Bone marrow (tissue), 2 donors: ENCODE measurements at regions not wholly inside any gene's neighbourhood (a gene's known extent, or its start where the extent isn't known, plus 50 kb on each side); places are given as distances from the start of the nearest gene placed in this dataset.
"Not testable (repeated sequence)": the region's sequence is repeated elsewhere in the genome, so short reads cannot be mapped to it uniquely, and the experiment has no call there.

ENCODE experiments used
- DNase-seq, 2 donors: peaks; one replicate each; lab custom pipeline; 2025; lab: John Stamatoyannopoulos, UW

DNA sequence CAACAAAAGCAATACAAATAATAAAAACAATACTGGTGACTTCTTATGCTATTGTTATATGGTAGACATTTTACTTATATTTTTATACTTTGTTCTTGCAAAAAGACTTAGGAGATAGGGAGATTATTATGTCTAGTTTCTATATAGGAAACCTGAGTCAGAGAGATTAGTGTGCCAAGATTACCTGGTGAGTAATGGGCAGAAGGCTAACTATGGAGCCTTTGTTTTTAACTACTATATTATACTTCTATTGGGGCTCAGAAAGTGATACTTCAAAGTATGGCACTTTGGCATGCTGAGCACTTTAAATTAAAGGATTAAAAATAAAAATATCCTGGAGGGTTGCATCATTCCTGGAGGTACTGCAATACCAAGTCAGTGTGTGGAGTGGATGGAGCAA lies 117.5 kb upstream of the CLINT1 start:
- DNase-seq = no peak

- no peak for DNase-seq
Observed at GRCh38 chr5:157972579-157972978, 113.6 kb upstream of the CLINT1 start.

DNA sequence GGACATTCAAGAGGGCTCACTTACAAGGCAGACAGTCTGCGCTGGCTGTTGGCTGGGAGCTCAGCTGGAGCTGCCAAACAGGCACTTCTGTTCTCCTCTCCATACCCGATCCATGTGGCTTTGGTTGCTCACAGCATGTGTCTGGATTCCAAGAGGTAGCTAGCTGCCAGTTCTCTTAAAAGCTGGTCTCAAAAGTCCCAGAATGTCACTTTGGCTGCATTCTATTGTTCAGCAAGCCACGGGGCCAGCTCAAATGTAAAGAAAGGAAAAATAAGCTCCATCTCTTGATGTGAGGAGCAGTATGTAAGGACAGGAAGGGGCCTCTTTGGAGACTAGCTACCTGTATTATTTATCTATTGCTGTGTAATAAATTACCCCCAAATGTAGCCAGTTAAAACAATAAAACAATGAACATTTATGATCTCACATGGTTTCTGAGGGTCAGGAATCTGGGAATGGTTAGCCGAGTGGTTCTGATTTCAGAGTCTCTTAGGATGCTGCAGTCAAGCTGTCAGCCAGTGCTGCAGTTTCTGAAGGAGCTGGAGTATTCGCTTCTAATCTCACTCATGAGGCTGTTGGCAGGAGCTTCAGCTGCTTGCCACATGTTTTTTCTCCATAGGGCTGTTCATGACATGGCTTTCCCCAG lies 112.7 kb upstream of the CLINT1 start:
- DNase-seq = no peak

- not testable (repeated sequence) for DNase-seq
Observed at GRCh38 chr5:157968570-157968969, 109.6 kb upstream of the CLINT1 start.

DNA sequence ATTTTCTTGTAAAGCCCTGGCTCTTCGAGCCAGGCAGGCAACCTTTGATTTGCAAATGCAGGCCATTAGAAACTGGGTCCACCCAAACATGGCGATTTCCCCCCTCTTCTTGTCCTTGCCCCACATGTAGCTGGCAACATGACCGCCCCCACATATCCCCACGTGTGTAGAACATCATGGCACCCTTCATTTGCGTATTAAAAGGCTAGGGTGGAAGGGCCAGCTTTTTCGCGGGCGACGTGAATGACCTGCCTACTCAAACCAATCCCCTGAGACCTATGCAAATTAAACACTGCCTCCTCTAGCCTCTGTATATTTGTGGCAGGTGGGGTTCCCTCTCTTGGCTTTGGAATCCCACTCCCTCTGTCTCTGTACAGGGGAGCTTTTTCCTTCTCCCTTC lies 107.0 kb upstream of the CLINT1 start:
- no peak for DNase-seq

DNA sequence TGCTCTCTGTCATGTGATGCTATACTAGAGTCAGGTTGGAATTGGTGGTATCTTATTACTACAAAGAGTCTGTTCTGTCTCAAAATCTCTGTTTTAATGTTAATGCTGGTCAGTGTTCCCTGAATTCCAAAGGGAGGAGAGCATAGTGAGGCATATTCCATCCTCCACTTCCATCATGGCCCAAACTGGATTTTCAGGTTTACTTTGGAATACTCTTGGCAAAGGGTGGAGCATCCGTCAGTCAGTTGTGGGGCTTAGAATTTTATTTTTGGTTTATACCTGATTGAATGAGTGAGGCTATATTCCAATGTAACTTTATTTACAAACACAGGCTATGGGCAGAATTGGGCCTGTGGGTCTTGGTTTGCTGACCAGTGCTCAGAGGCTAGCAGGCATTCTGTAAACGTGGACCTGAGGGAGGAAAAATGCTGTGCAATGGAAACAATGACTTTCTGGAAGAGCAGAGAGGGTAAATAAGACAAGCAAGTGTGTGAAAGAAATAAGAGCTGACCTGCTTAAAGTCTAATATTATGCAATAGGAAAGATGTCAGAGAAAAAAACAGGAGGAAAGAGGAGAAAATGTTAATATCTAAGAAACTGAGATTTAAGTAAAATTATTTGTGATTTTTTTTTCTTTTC lies 106.2 kb upstream of the CLINT1 start:
- DNase-seq = no peak

GRCh38 chr5:157963761-157964160 lies 104.8 kb upstream of the CLINT1 start:
- DNase-seq = no peak

DNA sequence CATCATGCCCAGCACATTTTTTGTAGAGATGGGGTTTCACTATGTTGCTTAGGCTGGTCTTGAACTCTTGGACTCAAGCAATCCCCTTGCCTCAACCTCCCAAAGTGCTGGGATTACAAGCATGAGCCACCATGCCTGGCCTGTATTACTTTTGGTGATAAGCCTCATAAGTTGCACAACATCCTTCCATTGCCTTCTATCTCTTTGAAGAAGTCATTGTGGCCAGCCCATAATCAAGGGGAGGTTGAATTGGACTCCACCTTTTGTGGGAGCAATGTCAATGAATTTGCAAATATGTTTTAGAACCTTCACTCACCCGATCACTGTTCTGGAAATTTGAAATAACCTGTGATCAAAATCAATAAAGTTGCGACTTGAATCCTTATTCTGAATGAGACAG lies 104.3 kb upstream of the CLINT1 start:
- DNase-seq = no peak

DNA sequence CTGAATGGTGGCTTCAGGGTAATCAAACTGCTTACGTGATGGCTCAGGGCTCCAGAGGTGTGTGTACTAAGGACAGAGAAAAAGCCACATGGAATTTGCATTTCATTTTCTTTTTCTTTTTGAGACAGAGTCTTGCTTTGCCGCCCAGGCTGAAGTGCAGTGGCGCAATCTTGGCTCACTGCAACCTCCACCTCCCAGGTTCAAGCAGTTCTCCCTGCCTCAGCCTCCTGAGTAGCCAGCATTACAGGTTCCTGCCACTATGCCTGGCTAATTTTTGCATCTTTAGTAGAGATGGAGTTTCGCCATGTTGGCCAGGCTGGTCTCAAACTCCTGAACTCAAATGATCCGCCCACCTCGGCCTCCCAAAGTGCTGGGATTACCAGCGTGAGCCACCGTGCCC lies 103.7 kb upstream of the CLINT1 start:
- not testable (repeated sequence) for DNase-seq

DNA sequence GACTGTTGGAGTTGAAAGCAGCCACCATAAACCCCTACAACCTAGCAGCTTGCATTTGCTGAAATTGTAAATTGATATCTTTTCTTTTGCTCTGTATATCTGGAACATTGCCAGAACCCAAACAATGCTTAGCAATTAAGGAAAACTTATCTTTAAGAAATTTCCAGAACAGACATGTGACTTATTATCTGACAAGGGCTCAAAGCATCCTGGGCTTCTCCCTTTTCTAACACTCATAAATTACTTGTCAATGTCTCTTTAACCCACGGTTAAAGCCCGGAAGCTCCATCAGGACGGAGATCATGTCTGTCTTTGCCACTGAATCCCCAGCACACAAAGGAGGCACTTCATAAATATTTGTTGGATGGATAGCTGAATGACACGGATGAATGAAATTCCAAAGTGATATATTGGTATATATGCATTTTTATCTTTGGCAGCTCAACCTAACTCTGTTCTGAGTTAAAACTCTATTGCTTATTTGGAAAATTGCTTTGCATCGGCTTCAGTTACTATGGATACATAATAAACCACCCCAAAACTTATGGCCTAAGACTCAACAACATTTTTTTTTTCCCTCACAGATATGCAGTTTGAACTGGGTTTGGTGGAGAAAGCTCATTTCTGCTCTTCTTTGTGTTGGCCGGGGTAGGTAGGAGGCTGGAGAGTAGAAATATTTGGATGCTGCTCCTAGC lies 103.1 kb upstream of the CLINT1 start:
- no peak for DNase-seq

DNA sequence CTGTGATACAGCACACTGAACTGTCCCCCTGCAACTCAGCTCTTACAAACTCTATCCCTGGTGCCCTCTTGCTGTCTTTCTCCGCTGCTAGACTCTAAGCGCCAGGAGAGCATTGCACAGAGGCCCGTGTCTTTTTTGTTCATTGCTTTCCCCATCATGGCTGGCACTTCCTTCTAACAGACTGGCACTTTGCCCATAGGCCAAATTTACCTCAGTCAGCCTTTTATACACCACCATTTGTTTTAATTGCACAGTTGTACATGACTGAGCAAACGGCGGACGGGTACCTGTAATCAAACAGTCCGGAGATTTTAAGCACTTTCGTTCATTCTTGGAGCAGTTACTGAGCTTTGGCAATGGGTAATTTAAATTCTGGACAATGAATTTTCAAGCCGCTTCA lies 102.2 kb upstream of the CLINT1 start:
- DNase-seq = no peak

- no peak for DNase-seq
Observed at GRCh38 chr5:157959370-157959769, 100.4 kb upstream of the CLINT1 start.

DNA sequence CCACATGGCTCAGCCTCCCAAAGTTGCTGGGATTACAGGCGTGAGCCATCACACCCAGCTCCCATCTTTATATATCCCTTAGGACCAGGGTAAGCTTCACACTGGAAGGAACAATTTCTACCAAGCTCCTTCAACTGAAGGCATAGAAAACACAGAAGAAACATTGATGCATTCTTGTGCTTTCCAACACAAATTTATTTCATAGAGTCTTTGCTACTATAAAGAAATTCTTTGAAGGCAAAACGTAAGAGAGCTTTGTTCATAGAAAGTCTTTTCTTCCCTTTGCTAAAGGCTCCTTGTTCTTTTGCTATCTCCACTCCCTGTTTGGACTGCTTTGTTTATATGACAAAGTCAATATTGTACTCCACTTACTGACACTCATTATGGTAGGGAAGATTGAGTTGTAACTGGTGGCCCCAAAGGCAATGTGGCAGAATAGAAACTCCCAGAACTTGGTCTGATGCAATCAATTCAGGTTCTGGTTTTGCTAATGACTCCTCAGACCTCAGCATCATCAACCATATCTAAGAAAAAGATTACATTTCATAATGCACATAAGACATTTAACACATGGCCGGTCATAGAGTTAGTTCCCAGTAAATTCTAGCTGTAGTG lies 97.4 kb upstream of the CLINT1 start:
- no peak for DNase-seq

- DNase-seq = no peak
Observed at GRCh38 chr5:157955541-157956172, 96.7 kb upstream of the CLINT1 start.

- no peak for DNase-seq
Observed at GRCh38 chr5:157952374-157952685, 93.4 kb upstream of the CLINT1 start.

GRCh38 chr5:157951673-157952373 lies 92.9 kb upstream of the CLINT1 start:
- no peak for DNase-seq

DNA sequence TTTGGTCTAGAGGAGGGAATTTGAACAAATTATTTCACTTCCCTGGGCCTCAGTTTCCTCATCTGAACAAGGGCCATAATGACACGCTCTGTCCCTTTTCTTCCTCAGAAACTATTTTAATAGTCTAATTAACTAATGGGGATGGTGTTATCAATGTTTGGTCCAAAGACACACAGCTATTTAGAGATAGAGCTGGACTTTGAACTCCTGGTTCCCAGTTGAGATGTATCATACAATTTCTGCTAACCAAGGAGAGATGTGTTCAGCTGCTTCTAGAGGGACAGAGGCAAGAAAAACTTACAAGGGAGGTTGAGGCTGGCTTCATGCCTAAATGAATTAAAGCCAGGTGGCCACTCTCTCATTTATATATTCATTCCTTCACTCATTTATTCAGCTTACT lies 90.6 kb upstream of the CLINT1 start:
- DNase-seq = no peak

DNA sequence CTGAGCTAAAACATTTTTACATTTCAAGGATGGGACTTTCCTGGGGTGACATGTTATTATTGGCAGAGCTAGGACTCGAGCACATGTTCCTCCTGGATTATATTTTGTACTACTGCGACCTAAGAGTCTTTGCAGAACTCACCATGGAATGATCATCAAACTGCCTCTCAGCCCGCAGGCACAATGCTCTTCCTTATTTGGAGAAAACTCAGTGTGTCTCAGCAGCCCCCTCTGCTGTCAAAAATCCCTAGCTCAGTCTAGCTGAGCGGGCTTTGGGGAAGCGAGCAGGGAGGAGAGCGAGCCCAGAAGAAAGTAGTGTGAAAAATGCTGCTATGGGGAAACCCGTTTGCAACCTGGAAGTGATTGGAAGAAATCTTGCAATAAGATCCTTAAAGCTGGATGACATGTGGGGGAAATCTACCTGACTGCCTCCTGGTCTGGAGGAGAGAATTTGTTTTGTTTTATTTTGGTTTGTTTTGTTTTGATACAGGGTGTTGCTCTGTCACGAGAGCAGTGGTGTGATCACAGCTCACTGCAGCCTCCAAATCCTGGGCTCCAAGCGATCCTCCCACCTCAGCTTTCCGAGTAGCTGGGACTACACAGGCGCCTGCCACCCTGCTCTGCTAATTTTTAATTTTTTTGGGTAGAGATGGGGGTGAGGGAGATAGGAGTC lies 89.9 kb upstream of the CLINT1 start:
- peak; percentile 26 to 82 for DNase-seq

DNA sequence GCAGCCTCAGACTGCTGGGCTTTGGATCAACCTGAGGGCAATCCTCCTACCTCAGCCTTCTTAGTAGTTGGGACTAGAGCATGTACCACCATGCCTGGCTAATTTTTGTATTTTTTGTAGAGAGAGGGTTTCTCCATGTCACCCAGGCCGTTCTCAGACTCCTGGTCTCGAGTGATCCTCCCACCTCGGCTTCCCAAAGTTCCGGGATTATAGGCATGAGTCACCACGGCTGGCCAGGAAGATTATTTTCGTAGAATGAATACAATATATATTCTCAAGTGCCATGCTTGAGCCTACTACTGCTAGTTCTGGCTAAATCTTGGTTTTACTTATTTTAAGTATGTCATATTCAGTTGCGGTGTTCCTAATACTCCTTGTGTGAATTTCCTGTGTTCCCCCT lies 88.2 kb upstream of the CLINT1 start:
- DNase-seq = no peak

DNA sequence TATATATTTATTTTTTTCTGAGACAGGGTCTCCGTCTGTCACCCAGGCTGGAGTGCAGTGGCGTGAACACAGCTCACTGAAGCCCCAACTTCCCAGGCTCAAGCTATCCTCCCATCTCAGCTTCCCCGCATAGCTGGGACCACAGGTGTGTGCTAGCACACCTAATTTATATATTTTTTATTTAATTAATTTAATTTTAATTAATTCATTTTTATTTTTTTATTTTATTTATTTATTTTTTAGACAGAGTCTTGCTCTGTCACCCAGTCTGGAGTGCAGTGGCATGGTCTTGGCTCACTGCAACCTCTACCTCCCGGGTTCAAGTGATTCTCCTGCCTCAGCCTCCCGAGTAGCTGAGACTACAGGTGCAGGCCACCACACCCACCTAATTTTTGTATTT lies 86.9 kb upstream of the CLINT1 start:
- not testable (repeated sequence) for DNase-seq

DNA sequence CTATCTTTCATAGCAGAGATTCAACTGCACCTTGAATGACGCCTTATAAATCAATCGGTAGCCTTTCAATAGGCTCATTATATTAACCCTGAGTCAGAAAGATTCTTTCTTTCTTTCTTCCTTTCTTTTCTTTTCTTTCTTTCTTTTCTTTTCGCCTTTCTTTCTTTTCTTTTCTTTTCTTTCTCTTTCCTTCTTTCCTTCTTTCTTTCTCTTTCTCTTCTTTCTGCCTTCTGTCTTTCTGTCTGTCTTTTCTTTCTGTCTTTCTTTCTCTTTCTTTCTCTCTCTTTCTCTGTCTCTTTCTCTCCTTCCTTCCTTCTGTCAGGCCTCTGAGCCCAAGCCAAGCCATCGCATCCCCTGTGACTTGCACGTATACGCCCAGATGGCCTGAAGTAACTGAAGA lies 86.0 kb upstream of the CLINT1 start:
- DNase-seq = no peak
